Heart left ventricle (tissue), 16 donors: ENCODE measurements at regions not wholly inside any gene's neighbourhood (a gene's known extent, or its start where the extent isn't known, plus 50 kb on each side); places are given as distances from the start of the nearest gene placed in this dataset.
"Not testable (repeated sequence)": the region's sequence is repeated elsewhere in the genome, so short reads cannot be mapped to it uniquely, and the experiment has no call there.

Experiments
- ATAC-seq, 4 donors: fragments of 200-7000 bp; cut with Tn5 transposase; one replicate each; pipeline ENCODE4 v1.9.1; 2020 to 2022; ENCODE audit warnings: moderate library complexity in 4 of 4, mild to moderate bottlenecking in 3 of 4, moderate number of reproducible peaks in 1 of 4
- DNase-seq, 5 donors: peaks; one replicate each; pipeline ENCODE4 v3.0.0-alpha.2; 2020
- H3K27ac ChIP-seq, 12 donors: fragments of 200-600 bp; sonication (generic) in 4 of 12; one replicate each; pipeline versions ENCODE4 v1.5.0 to v1.8.0; 2016 to 2022; ENCODE audit warnings: mild to moderate bottlenecking in 2 of 12
- H3K27me3 ChIP-seq, 9 donors: fragments of 200-600 bp; sonication (generic) in 2 of 9; one replicate each; pipeline versions ENCODE4 v1.5.1 to v1.8.0; 2016 to 2022; ENCODE audit warnings: mild to moderate bottlenecking in 3 of 9
- H3K36me3 ChIP-seq, 9 donors: fragments of 200-600 bp; sonication (generic) in 2 of 9; one replicate each; pipeline versions ENCODE4 v1.5.0 to v1.8.0; 2018 to 2022; ENCODE audit warnings: mild to moderate bottlenecking in 2 of 9
- H3K4me1 ChIP-seq, 12 donors: fragments of 200-600 bp; sonication (generic) in 4 of 12; one replicate each; pipeline versions ENCODE4 v1.5.0 to v1.8.0; 2016 to 2022; ENCODE audit warnings: mild to moderate bottlenecking in 3 of 12
- H3K4me3 ChIP-seq, 12 donors: fragments of 200-600 bp; sonication (generic) in 4 of 12; one replicate each; pipeline versions ENCODE4 v1.5.0 to v1.8.0; 2017 to 2022; ENCODE audit warnings: mild to moderate bottlenecking in 9 of 12, moderate library complexity in 4 of 12
- H3K9me3 ChIP-seq, 12 donors: fragments of 200-600 bp; sonication (generic) in 4 of 12; one replicate each; pipeline versions ENCODE4 v1.5.0 to v1.8.0; 2016 to 2022; ENCODE audit warnings: mild to moderate bottlenecking in 1 of 12
- CTCF ChIP-seq, 12 donors: fragments of 200-600 bp; sonication (generic) in 4 of 12; IDR thresholded peaks; one replicate each; pipeline versions ENCODE4 v1.5.0 to v1.8.0; 2018 to 2022; ENCODE audit warnings: antibody characterized with exemption in 12 of 12, mild to moderate bottlenecking in 5 of 12
- POLR2A ChIP-seq, 2 donors: fragments of 450-650 bp; IDR thresholded peaks; one replicate each; pipeline ENCODE4 v1.6.1; 2017; ENCODE audit warnings: antibody characterized with exemption in 2 of 2, mild to moderate bottlenecking in 2 of 2, moderate library complexity in 2 of 2
- WGBS, 4 donors: extraction: QIAGEN DNeasy Blood & Tissue Kit in 2 of 4; methylation state at CpG; one replicate each; pipeline versions ENCODE4 v1.1.5 to v1.1.7; 2013 to 2018; 5-methylcytosine and 5-hydroxymethylcytosine counted together
- intact Hi-C, 10 donors: fragments of 100-400 bp; cut with DNase I; formaldehyde crosslinking; loops; one replicate each; pipeline versions ENCODE4 v1.11.1 to v1.14.2; 2022
- donor health status: ischemic (EF 13 %, LVEDD 7.1; RV severe dilation, severe dysfunction).
- donor health status: healthy with polysubstance abuse.
- donor health status: DM: no; HTN: yes; CAD: no.
- donor health status: DM: no; HTN: no; CAD: no.
- donor health status: ischemic (EF 25% LVEDD 6.9; RV normal size, moderate dysfunction).
- donor health status: ischemic (EF 25% LVEDD 5.7; RV mildly dilated, moderate dysfunction).
- donor health status: healthy.
- donor health status: DM: yes; HTN: yes; CAD: no.
- donor health status: ischemic (EF 35%, LVEDD 5.7; RV mildly dilated, moderate dysfunction).
- donor health status: nonischemic (EF 11% LVEDD 7.7; RV severe dilation, severe dysfunction).
- donor health status: DM: yes; HTN: yes; CAD: no.
- donor health status: PGD.
- donor health status: ischemic (EF 29% LVEDD 5.4; RV normal size, mild dysfunction).
- donor health status: nonischemic (EF 23%, LVEDD 6.1; RV moderate dilation, normal function).

DNA sequence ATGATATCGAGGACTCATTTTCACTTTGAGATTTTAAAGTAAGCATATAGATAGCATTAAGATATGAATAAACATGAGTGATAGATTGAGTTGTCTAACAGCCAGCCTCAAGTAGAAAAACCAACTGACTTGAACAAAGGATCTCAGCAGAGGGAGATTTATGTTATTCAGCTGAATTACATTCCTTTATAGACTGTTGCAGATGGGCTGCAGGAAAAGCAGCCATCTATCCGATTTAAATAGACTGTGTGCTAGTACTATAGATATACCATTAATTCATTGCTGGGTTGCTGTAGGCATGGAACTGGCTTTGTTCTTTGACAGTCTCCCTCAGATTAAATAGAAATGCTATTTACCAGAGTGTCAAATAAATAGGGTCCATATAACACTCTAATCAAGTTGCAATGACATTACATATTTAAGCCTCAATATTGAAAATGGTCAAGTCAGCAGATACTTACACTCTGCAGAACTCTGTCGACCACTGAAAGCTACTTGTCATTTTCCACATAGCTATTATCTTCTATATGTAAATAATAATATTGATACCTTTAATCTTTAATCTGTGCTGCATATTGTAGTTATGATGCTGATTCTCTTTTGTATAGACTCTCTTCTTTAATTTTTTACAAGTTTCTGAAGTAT is 750.8 kb downstream of the CENPC start:
- H3K27me3 ChIP-seq: no peaks in the 10 kb centered on the region
- ATAC-seq: no peak
- no peak for TF ChIP-seq POLR2A (IDR thresholded peaks at IDR 0.05)
- TF ChIP-seq CTCF (IDR thresholded peaks at IDR 0.05): no peak
- H3K36me3 ChIP-seq: no peaks in the 10 kb centered on the region
- no peaks in the 10 kb centered on the region for H3K4me1 ChIP-seq
- H3K27ac ChIP-seq: no peak overlapping the region
- WGBS, 4 donors: 79 to 83% (median 80%) methylated on average over 3 of the region's 3 CpGs
- H3K9me3 ChIP-seq: no peaks in the 10 kb centered on the region
- no peak for DNase-seq
- no peak overlapping the region for H3K4me3 ChIP-seq
- intact Hi-C loops: no loop called here

DNA sequence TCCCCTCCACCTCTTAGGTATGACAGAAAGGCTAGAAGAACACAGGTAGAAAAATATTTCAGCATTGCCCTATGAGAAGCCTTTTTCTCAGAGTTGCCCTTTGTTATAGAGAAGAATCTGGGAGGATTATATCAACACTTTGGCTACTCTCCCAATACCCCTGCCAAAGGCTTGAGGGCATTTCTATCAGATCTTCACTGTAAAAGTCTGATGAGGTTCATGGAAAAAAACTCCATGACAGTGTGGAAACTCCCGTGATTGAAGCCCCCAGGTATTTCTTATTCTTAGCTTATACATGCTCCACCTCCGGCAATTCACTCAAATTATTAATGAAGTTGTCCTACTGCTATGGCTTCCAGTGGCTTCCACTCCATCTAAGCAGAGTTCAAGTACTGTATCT is 753.6 kb downstream of the CENPC start:
- H3K4me1 ChIP-seq: no peaks in the 10 kb centered on the region
- no peak overlapping the region for H3K27ac ChIP-seq
- H3K4me3 ChIP-seq: no peak overlapping the region
- DNase-seq (no peak), ATAC-seq (no peak)
- H3K9me3 ChIP-seq: no peaks in the 10 kb centered on the region
- 72 to 75% (median 74%) methylated on average over 2 of the region's 2 CpGs for WGBS, 4 donors
- H3K27me3 ChIP-seq: no peaks in the 10 kb centered on the region
- no peak for TF ChIP-seq POLR2A (IDR thresholded peaks at IDR 0.05)
- no peak for TF ChIP-seq CTCF (IDR thresholded peaks at IDR 0.05)
- intact Hi-C loops: no loop called here
- no peaks in the 10 kb centered on the region for H3K36me3 ChIP-seq

DNA sequence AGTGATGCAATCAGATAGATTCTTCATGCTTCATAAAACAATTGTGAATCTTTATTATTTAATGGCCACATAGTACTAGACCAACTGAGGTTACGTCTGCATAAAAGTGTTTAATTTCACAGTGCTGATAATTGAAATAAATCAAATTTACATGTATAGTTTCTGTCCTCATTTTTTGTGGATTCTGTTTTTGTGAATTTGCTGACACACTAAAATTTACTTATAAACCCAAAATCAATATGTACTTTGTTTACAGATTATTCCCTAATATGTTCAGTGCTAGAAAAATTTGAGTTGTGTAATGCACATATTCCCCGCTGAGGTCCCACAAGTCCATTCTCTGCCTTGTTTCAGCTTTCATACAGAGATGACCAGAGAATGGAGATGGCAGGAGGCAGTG is 759.8 kb downstream of the CENPC start:
- WGBS, 4 donors: 86 to 94% (median 91%) methylated on average over 2 of the region's 2 CpGs
- intact Hi-C loops: no loop called here
- H3K9me3 ChIP-seq: peaks cover 0 to 5% (median 0%) of the 10 kb centered on the region in 12 donors
- TF ChIP-seq POLR2A (IDR thresholded peaks at IDR 0.05): no peak
- TF ChIP-seq CTCF (IDR thresholded peaks at IDR 0.05): no peak
- DNase-seq: no peak
- H3K4me1 ChIP-seq: no peaks in the 10 kb centered on the region
- H3K36me3 ChIP-seq: no peaks in the 10 kb centered on the region
- no peak for ATAC-seq
- no peaks in the 10 kb centered on the region for H3K27me3 ChIP-seq
- H3K4me3 ChIP-seq: no peak overlapping the region
- H3K27ac ChIP-seq: no peak overlapping the region

GRCh38 chr4:66782751-66783150 is 762.6 kb downstream of the CENPC start:
- not testable (repeated sequence) for H3K9me3 ChIP-seq, H3K36me3 ChIP-seq, H3K4me1 ChIP-seq, H3K4me3 ChIP-seq, H3K27ac ChIP-seq, DNase-seq, H3K27me3 ChIP-seq, ATAC-seq
- WGBS, 4 donors: 89 to 93% (median 91%) methylated on average over 15 to 18 of the region's 18 CpGs
- intact Hi-C loops: loop anchor here in 1 of 10 donors (5.0 kb wide), 1 partner anchor 1005 kb away; no protein-coding TSS in a partner anchor

DNA sequence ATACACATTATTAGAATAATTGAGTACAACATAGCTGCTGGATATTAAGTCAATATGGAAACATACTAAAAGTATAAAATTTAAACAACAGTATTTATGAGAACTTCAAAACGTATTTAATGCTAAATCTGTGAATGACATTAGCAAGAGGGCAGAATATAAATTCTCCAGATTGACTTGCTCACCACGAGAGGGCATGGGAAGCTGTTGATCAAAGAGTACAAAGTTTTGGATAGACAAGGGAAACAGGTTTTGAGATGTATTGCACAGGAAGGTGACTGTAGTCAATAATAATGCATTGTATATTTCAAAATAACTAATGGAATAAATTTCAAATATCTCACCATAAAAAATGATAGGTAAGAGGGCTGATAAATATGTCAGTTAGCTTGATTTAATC is 768.2 kb downstream of the CENPC start:
- no peak for ATAC-seq
- H3K4me3 ChIP-seq: no peak overlapping the region
- H3K27me3 ChIP-seq: no peaks in the 10 kb centered on the region
- no peak for DNase-seq
- H3K4me1 ChIP-seq: no peaks in the 10 kb centered on the region
- TF ChIP-seq CTCF (IDR thresholded peaks at IDR 0.05): no peak
- TF ChIP-seq POLR2A (IDR thresholded peaks at IDR 0.05): no peak
- 39 to 46% (median 41%) methylated on average over 2 of the region's 2 CpGs for WGBS, 4 donors
- intact Hi-C loops: no loop called here
- H3K27ac ChIP-seq: no peak overlapping the region
- peaks cover 0 to 3% (median 0%) of the 10 kb centered on the region in 12 donors for H3K9me3 ChIP-seq
- no peaks in the 10 kb centered on the region for H3K36me3 ChIP-seq
